ENCODE measurements at regions not wholly inside any gene's neighbourhood (a gene's known extent, or its start where the extent isn't known, plus 50 kb on each side); places are given as distances from the start of the nearest gene placed in this dataset.

DNA sequence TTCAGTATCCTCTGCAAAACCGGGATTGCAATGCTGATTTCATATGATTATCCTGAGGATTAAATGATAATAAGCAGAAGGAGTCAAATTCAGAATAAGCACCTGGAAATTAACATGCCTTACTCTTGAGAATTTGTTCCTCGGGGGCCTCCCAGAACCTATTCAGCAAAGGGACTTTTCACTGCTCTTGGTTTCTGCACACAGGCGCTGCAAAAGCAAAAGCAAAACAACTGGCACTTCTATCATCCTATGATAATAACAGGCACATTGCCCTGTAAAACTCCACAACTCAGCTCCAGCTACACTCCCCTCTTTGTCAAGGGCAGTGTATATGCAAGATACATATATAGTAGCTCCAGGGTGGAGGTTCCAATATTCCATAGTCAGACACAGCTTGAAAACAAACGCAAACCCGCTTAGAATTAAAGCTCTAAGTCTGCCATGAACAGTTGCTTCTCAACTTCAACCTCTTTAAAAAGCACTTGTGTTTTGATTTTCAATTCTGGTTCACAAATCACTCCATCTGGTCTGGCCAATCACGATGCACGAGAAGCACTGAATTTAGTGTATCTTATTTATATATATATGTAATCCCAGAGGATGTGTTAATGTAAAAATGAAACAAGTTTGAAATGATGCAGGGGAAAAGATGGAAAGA lies 119.9 kb upstream of the PTER start:
- TF ChIP-seq, protein P1, sequence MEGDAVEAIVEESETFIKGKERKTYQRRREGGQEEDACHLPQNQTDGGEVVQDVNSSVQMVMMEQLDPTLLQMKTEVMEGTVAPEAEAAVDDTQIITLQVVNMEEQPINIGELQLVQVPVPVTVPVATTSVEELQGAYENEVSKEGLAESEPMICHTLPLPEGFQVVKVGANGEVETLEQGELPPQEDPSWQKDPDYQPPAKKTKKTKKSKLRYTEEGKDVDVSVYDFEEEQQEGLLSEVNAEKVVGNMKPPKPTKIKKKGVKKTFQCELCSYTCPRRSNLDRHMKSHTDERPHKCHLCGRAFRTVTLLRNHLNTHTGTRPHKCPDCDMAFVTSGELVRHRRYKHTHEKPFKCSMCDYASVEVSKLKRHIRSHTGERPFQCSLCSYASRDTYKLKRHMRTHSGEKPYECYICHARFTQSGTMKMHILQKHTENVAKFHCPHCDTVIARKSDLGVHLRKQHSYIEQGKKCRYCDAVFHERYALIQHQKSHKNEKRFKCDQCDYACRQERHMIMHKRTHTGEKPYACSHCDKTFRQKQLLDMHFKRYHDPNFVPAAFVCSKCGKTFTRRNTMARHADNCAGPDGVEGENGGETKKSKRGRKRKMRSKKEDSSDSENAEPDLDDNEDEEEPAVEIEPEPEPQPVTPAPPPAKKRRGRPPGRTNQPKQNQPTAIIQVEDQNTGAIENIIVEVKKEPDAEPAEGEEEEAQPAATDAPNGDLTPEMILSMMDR (IDR thresholded peaks at IDR 0.05; ENCODE audit: low read length): no peak
- no peak for TF ChIP-seq EZH2phosphoT487 (IDR thresholded peaks at IDR 0.05; ENCODE audit: low read length)
